ENCODE measurements at regions not wholly inside any gene's neighbourhood (a gene's known extent, or its start where the extent isn't known, plus 50 kb on each side); places are given as distances from the start of the nearest gene placed in this dataset.

GRCh38 chr1:108075055-108075454 is 110.1 kb upstream of the VAV3 start:
- TF ChIP-seq, protein P1, sequence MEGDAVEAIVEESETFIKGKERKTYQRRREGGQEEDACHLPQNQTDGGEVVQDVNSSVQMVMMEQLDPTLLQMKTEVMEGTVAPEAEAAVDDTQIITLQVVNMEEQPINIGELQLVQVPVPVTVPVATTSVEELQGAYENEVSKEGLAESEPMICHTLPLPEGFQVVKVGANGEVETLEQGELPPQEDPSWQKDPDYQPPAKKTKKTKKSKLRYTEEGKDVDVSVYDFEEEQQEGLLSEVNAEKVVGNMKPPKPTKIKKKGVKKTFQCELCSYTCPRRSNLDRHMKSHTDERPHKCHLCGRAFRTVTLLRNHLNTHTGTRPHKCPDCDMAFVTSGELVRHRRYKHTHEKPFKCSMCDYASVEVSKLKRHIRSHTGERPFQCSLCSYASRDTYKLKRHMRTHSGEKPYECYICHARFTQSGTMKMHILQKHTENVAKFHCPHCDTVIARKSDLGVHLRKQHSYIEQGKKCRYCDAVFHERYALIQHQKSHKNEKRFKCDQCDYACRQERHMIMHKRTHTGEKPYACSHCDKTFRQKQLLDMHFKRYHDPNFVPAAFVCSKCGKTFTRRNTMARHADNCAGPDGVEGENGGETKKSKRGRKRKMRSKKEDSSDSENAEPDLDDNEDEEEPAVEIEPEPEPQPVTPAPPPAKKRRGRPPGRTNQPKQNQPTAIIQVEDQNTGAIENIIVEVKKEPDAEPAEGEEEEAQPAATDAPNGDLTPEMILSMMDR (IDR thresholded peaks at IDR 0.05; ENCODE audit: low read depth, low read length, poor library complexity, severe bottlenecking), result no peak
- no peak for TF ChIP-seq EZH2phosphoT487 (IDR thresholded peaks at IDR 0.05; ENCODE audit: borderline replicate concordance, low read length)

Data from DOHH2 (cell line).